IMR-90 (cell line): ENCODE measurements at regions not wholly inside any gene's neighbourhood (a gene's known extent, or its start where the extent isn't known, plus 50 kb on each side); places are given as distances from the start of the nearest gene placed in this dataset.
A peak's percentile ranks its signal among the peaks of the same experiment; 100 is the strongest.

Experiments
- ATAC-seq: fragments of 200-7000 bp; cut with Tn5 transposase; 2 replicates; pipeline ENCODE4 v1.9.1; 2020; ENCODE audit warnings: low read depth, mild to moderate bottlenecking, moderate library complexity
- BruUV-seq: library from RNA; stranded (reverse); fragments of 400-500 nt; replicated peaks from 2 replicates; lab custom pipeline; 2021; lab: Mats Ljungman, UMichigan
- CTCF ChIA-PET: fragments of 300-600 bp; formaldehyde crosslinking; extraction: SDS; loops from one replicate; lab custom pipeline; 2021; ENCODE audit warnings: antibody characterized with exemption; lab: Yijun Ruan, JAX
- POLR2A ChIA-PET: fragments of 300-600 bp; sonication (Branson Sonifier 250); formaldehyde crosslinking; loops from one replicate; lab custom pipeline; 2022; ENCODE audit warnings: antibody characterized with exemption; ENCODE audit not compliant: unreplicated experiment; lab: Charles Lee
- DNase-seq: peaks from one replicate; pipeline ENCODE4 v3.0.0; 2013
- H2AFZ ChIP-seq: replicated peaks from 2 replicates; pipeline ENCODE3; 2013; ENCODE audit warnings: low read length, mild to moderate bottlenecking; ENCODE audit not compliant: poor library complexity
- H2AK5ac ChIP-seq: 2 replicates; pipeline ENCODE4 v1.6.1; 2013; ENCODE audit warnings: low read depth, low read length, inconsistent platforms
- H2AK9ac ChIP-seq: replicated peaks from 2 replicates; pipeline ENCODE3; 2013; ENCODE audit warnings: mild to moderate bottlenecking, low read depth, low read length, moderate library complexity; ENCODE audit not compliant: poor library complexity
- H2BK120ac ChIP-seq: 2 replicates; pipeline ENCODE4 v1.6.1; 2013; ENCODE audit warnings: low read depth, low read length, inconsistent platforms
- H2BK15ac ChIP-seq: 3 replicates; pipeline ENCODE4 v1.6.1; 2013; ENCODE audit warnings: low read depth, low read length, inconsistent platforms
- H2BK20ac ChIP-seq: 2 replicates; pipeline ENCODE4 v1.6.1; 2013; ENCODE audit warnings: low read depth, mild to moderate bottlenecking, inconsistent platforms, low read length, moderate library complexity
- H2BK5ac ChIP-seq: 2 replicates; pipeline ENCODE4 v1.6.1; 2013; ENCODE audit warnings: mild to moderate bottlenecking, low read depth, low read length, inconsistent platforms; ENCODE audit not compliant: poor library complexity, severe bottlenecking
- H3K14ac ChIP-seq: replicated peaks from 2 replicates; pipeline ENCODE4 v1.6.1; 2013; ENCODE audit warnings: low read depth, low read length, inconsistent platforms
- H3K18ac ChIP-seq: 2 replicates; pipeline ENCODE4 v1.6.1; 2013; ENCODE audit warnings: low read depth, low read length, control low read depth
- H3K23ac ChIP-seq: 2 replicates; pipeline ENCODE4 v1.6.1; 2013; ENCODE audit warnings: low read depth, low read length, inconsistent platforms
- H3K27ac ChIP-seq: 2 replicates; pipeline ENCODE4 v1.5.1; 2013; ENCODE audit warnings: mild to moderate bottlenecking, control low read depth, low read length; ENCODE audit not compliant: insufficient read depth
- H3K27me3 ChIP-seq: 2 replicates; pipeline ENCODE4 v1.6.1; 2013; ENCODE audit warnings: low read length; ENCODE audit not compliant: control insufficient read depth, insufficient read depth
- H3K36me3 ChIP-seq: 2 replicates; pipeline ENCODE4 v1.6.1; 2013; ENCODE audit warnings: low read length, mixed read lengths; ENCODE audit not compliant: control insufficient read depth, insufficient read depth
- H3K4ac ChIP-seq: 2 replicates; pipeline ENCODE4 v1.6.1; 2013; ENCODE audit warnings: low read depth, low read length, inconsistent platforms
- H3K4me1 ChIP-seq: 2 replicates; pipeline ENCODE4 v1.6.1; 2013; ENCODE audit warnings: low read length, mixed read lengths; ENCODE audit not compliant: control insufficient read depth, insufficient read depth
- H3K4me2 ChIP-seq: 2 replicates; pipeline ENCODE4 v1.6.1; 2013; ENCODE audit warnings: low read depth, mild to moderate bottlenecking, control low read depth, low read length, moderate library complexity
- H3K4me3 ChIP-seq: 2 replicates; pipeline ENCODE4 v1.5.1; 2013; ENCODE audit warnings: low read depth, mild to moderate bottlenecking, control low read depth, low read length, moderate library complexity; ENCODE audit not compliant: insufficient read depth
- H3K56ac ChIP-seq: 2 replicates; pipeline ENCODE4 v1.6.1; 2013; ENCODE audit warnings: low read length, inconsistent platforms; ENCODE audit not compliant: insufficient read depth; ENCODE audit errors: extremely low read depth
- H3K79me1 ChIP-seq, 2 experiments: 2 replicates each; pipeline ENCODE4 v1.6.1; 2013; ENCODE audit warnings: low read length in 2 of 2, inconsistent platforms in 1 of 2, low read depth in 1 of 2
- H3K9ac ChIP-seq: 2 replicates; pipeline ENCODE4 v1.6.1; 2013; ENCODE audit warnings: low read depth, low read length, control low read depth
- H3K9me1 ChIP-seq: 2 replicates; pipeline ENCODE4 v1.6.1; 2013; ENCODE audit warnings: low read length, inconsistent platforms; ENCODE audit not compliant: insufficient read depth
- H3K9me3 ChIP-seq: 2 replicates; pipeline ENCODE4 v1.6.1; 2013; ENCODE audit warnings: low read length; ENCODE audit not compliant: control insufficient read depth, insufficient read depth
- H4K20me1 ChIP-seq: 2 replicates; pipeline ENCODE4 v1.6.1; 2013; ENCODE audit warnings: low read length, inconsistent platforms; ENCODE audit not compliant: insufficient read depth
- H4K5ac ChIP-seq: 2 replicates; pipeline ENCODE4 v1.6.1; 2013; ENCODE audit warnings: mild to moderate bottlenecking, low read depth, low read length, control low read depth
- H4K8ac ChIP-seq, 2 experiments: 2 replicates each; pipeline ENCODE4 v1.6.1; 2013; ENCODE audit warnings: low read depth in 2 of 2, low read length in 2 of 2, control low read depth in 1 of 2, inconsistent platforms in 1 of 2
- H4K91ac ChIP-seq: 2 replicates; pipeline ENCODE4 v1.6.1; 2013; ENCODE audit warnings: low read depth, low read length, inconsistent platforms; ENCODE audit not compliant: insufficient read depth
- BHLHE40 ChIP-seq: fragments of 150-350 bp; IDR thresholded peaks from 2 replicates; pipeline ENCODE4 v1.6.1; 2016; ENCODE audit warnings: mild to moderate bottlenecking, low read depth, low read length
- CEBPB ChIP-seq: IDR thresholded peaks from 2 replicates; pipeline ENCODE4 v1.6.1; 2012; ENCODE audit warnings: low read depth, low read length, improper control_type of control experiment
- CHD1 ChIP-seq: IDR thresholded peaks from 2 replicates; pipeline ENCODE4 v1.6.1; 2012; ENCODE audit warnings: low read depth, low read length, improper control_type of control experiment
- FOS ChIP-seq: fragments of 150-350 bp; IDR thresholded peaks from 2 replicates; pipeline ENCODE4 v1.6.1; 2016; ENCODE audit warnings: low read depth, low read length
- MAFK ChIP-seq: IDR thresholded peaks from 2 replicates; pipeline ENCODE4 v1.6.1; 2012; ENCODE audit warnings: low read depth, low read length, improper control_type of control experiment
- MAZ ChIP-seq: IDR thresholded peaks from 2 replicates; pipeline ENCODE4 v1.6.1; 2012; ENCODE audit warnings: low read depth, mild to moderate bottlenecking, low read length, improper control_type of control experiment, moderate library complexity, borderline replicate concordance
- MXI1 ChIP-seq: IDR thresholded peaks from 2 replicates; pipeline ENCODE4 v1.6.1; 2012; ENCODE audit warnings: low read depth, mild to moderate bottlenecking, low read length, moderate library complexity, borderline replicate concordance
- NFE2L2 ChIP-seq: fragments of 150-350 bp; IDR thresholded peaks from 2 replicates; pipeline ENCODE4 v1.6.1; 2016; ENCODE audit warnings: low read depth, mild to moderate bottlenecking, low read length
- POLR2A ChIP-seq: IDR thresholded peaks from 2 replicates; pipeline ENCODE4 v1.6.1; 2012; ENCODE audit warnings: mild to moderate bottlenecking, low read depth, low read length
- RAD21 ChIP-seq: IDR thresholded peaks from 2 replicates; pipeline ENCODE4 v1.6.1; 2012; ENCODE audit warnings: low read length, improper control_type of control experiment
- RCOR1 ChIP-seq: IDR thresholded peaks from 2 replicates; pipeline ENCODE4 v1.6.1; 2012; ENCODE audit warnings: mild to moderate bottlenecking, low read length, improper control_type of control experiment; ENCODE audit not compliant: insufficient replicate concordance
- RFX5 ChIP-seq: IDR thresholded peaks from 2 replicates; pipeline ENCODE4 v1.8.0; 2012; ENCODE audit warnings: low read depth, mild to moderate bottlenecking, low read length, moderate library complexity
- SMC3 ChIP-seq: fragments of 150-350 bp; IDR thresholded peaks from 2 replicates; pipeline ENCODE4 v1.6.1; 2016; ENCODE audit warnings: low read depth, mild to moderate bottlenecking, antibody characterized with exemption, low read length, moderate library complexity
- WGBS, 2 experiments: methylation state at CpG; one replicate each; pipeline versions ENCODE4 v1.1.5 to v1.1.7; 2013; ENCODE audit warnings: missing lambda C conversion rate in 2 of 2; ENCODE audit not compliant: insufficient read length in 1 of 2; ENCODE audit errors: extremely low coverage in 2 of 2; 5-methylcytosine and 5-hydroxymethylcytosine counted together
- dilution Hi-C: fragments of 300-500 bp; cut with HindIII; formaldehyde crosslinking; loops from one replicate; pipeline ENCODE4 v1.14.3; 2018; ENCODE audit warnings: low sequenced_read_pairs; ENCODE audit not compliant: unreplicated experiment
- in situ Hi-C: fragments of 300-500 bp; cut with MboI; formaldehyde crosslinking; loops from 3 replicates; pipeline ENCODE4 v1.14.3; 2019; ENCODE audit warnings: low sequenced_read_pairs, inconsistent platforms, mixed read lengths
- intact Hi-C: fragments of 100-400 bp; cut with micrococcal nuclease; formaldehyde crosslinking; loops from 2 replicates; pipeline ENCODE4 v1.10.0; 2022
- TF ChIP-seq, protein P1 (sequence below): fragments of 150-350 bp; IDR thresholded peaks from 2 replicates; pipeline ENCODE4 v1.6.1; 2016; ENCODE audit warnings: low read depth, mild to moderate bottlenecking, low read length, moderate library complexity, borderline replicate concordance
- TF ChIP-seq, protein P2 (sequence below): fragments of 150-350 bp; IDR thresholded peaks from 2 replicates; pipeline ENCODE4 v1.6.1; 2017; ENCODE audit warnings: mild to moderate bottlenecking, antibody characterized with exemption, low read length, low read depth
- TF ChIP-seq, protein P3 (sequence below): conservative IDR thresholded peaks from 2 replicates; pipeline ENCODE4 v1.5.1; 2012; ENCODE audit warnings: mild to moderate bottlenecking, low read depth, low read length, improper control_type of control experiment

DNA sequence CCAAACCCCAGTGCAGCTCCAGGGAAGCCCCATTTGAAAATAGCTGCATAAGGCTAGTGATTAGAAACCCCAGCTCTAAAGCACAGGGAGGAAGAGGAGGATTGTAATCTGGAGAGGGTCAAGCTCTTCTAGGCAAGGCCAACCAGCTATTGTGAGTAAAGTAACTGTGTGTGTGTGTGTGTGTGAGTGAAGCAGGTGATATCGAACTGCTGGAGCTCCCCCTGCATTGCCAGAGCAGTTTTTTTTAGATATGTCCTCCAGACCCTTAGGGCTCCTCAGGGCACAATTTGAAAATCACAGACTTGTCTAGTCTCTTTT, 177.4 kb upstream of the NABP1 start:
- H4K8ac ChIP-seq, result peak overlapping the region in 1 of 2 experiments; percentile 54; a peak in 1 of 4 replicates
- WGBS, 2 experiments, result no CpG with 5 or more reads among the region's 1 CpG
- H2BK15ac ChIP-seq, result no peak overlapping the region
- peak overlapping the region; percentile 96; the same call in 1 of the 2 replicates for H2BK20ac ChIP-seq
- H2AK5ac ChIP-seq, result no peak overlapping the region
- H3K36me3 ChIP-seq, result no peaks in the 10 kb centered on the region
- H3K4ac ChIP-seq, result no peak overlapping the region; the same call in 1 of the 2 replicates
- H2BK120ac ChIP-seq, result peak overlapping the region; percentile 91; the same call in 1 of the 2 replicates
- H3K14ac ChIP-seq, result no peak overlapping the region
- no TSS peak for BruUV-seq
- peak overlapping the region; percentile 37 for H2AFZ ChIP-seq
- no peak overlapping the region for H3K4me3 ChIP-seq
- H3K27me3 ChIP-seq, result no peaks in the 10 kb centered on the region
- no peaks in the 10 kb centered on the region for H4K20me1 ChIP-seq
- H2AK9ac ChIP-seq, result no peak overlapping the region
- H3K18ac ChIP-seq, result peak overlapping the region; percentile 28; the same call in 1 of the 2 replicates
- H3K27ac ChIP-seq, result no peak overlapping the region
- ATAC-seq (no peak), DNase-seq (no peak)
- intact Hi-C loops, result loop anchor here (2.0 to 5.0 kb wide), 2 partner anchors 268 to 448 kb away; no protein-coding TSS in a partner anchor
- H3K9ac ChIP-seq, result no peak overlapping the region
- TF ChIP-seq RAD21 (no peak), FOS (no peak), RCOR1 (no peak), BHLHE40 (no peak), MAZ (no peak), MAFK (no peak), RFX5 (no peak), MXI1 (no peak), NFE2L2 (no peak), CHD1 (no peak), CEBPB (no peak), POLR2A (no peak), SMC3 (no peak)
- TF ChIP-seq, protein P1, sequence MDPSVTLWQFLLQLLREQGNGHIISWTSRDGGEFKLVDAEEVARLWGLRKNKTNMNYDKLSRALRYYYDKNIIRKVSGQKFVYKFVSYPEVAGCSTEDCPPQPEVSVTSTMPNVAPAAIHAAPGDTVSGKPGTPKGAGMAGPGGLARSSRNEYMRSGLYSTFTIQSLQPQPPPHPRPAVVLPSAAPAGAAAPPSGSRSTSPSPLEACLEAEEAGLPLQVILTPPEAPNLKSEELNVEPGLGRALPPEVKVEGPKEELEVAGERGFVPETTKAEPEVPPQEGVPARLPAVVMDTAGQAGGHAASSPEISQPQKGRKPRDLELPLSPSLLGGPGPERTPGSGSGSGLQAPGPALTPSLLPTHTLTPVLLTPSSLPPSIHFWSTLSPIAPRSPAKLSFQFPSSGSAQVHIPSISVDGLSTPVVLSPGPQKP, result no peak
- TF ChIP-seq, protein P2, sequence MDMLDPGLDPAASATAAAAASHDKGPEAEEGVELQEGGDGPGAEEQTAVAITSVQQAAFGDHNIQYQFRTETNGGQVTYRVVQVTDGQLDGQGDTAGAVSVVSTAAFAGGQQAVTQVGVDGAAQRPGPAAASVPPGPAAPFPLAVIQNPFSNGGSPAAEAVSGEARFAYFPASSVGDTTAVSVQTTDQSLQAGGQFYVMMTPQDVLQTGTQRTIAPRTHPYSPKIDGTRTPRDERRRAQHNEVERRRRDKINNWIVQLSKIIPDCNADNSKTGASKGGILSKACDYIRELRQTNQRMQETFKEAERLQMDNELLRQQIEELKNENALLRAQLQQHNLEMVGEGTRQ, result no peak
- TF ChIP-seq, protein P3, sequence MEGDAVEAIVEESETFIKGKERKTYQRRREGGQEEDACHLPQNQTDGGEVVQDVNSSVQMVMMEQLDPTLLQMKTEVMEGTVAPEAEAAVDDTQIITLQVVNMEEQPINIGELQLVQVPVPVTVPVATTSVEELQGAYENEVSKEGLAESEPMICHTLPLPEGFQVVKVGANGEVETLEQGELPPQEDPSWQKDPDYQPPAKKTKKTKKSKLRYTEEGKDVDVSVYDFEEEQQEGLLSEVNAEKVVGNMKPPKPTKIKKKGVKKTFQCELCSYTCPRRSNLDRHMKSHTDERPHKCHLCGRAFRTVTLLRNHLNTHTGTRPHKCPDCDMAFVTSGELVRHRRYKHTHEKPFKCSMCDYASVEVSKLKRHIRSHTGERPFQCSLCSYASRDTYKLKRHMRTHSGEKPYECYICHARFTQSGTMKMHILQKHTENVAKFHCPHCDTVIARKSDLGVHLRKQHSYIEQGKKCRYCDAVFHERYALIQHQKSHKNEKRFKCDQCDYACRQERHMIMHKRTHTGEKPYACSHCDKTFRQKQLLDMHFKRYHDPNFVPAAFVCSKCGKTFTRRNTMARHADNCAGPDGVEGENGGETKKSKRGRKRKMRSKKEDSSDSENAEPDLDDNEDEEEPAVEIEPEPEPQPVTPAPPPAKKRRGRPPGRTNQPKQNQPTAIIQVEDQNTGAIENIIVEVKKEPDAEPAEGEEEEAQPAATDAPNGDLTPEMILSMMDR, result no peak
- H4K5ac ChIP-seq, result 0 out of 2 replicates have a peak overlapping the region, but pooled peaks have one; percentile 13
- CTCF ChIA-PET, result interaction anchor here (0.7 to 2.5 kb wide), 10 partner anchors 10 to 448 kb away, joined by 3 to 15 read pairs (median 6); no protein-coding TSS in a partner anchor
- in situ Hi-C loops, result no loop called here
- H2BK5ac ChIP-seq, result no peak overlapping the region
- H3K4me1 ChIP-seq, result peaks cover 4% of the 10 kb centered on the region; the same call in 1 of the 2 replicates
- H4K91ac ChIP-seq, result peak overlapping the region; percentile 76
- H3K4me2 ChIP-seq, result no peak overlapping the region
- H3K23ac ChIP-seq, result 0 out of 2 replicates have a peak overlapping the region, but pooled peaks have one; percentile 63
- H3K79me1 ChIP-seq, result no peaks in the 10 kb centered on the region
- dilution Hi-C loops, result no loop called here
- H3K56ac ChIP-seq, result 0 out of 2 replicates have a peak overlapping the region, but pooled peaks have one; percentile 1
- H3K9me3 ChIP-seq, result no peaks in the 10 kb centered on the region
- POLR2A ChIA-PET, result interaction anchor here (0.5 kb wide), 1 partner anchor 9 kb away, joined by 3 read pairs; no protein-coding TSS in a partner anchor
- peaks cover 3% of the 10 kb centered on the region; the same call in 1 of the 2 replicates for H3K9me1 ChIP-seq
